ENCODE measurements at regions not wholly inside any gene's neighbourhood (a gene's known extent, or its start where the extent isn't known, plus 50 kb on each side); places are given as distances from the start of the nearest gene placed in this dataset.
"Not testable (repeated sequence)": the region's sequence is repeated elsewhere in the genome, so short reads cannot be mapped to it uniquely, and the experiment has no call there.

GRCh38 chr10:46645110-46645509, 66.2 kb downstream of the SYT15 start:
- not testable (repeated sequence) for ATAC-seq

- not testable (repeated sequence) for ATAC-seq
Measured at GRCh38 chr10:46646132-46646531, 67.2 kb downstream of the SYT15 start.

- ATAC-seq: not testable (repeated sequence)
Measured at GRCh38 chr10:46650967-46651366, 72.0 kb downstream of the SYT15 start.

- not testable (repeated sequence) for ATAC-seq
Measured at GRCh38 chr10:46657437-46657836, 78.5 kb downstream of the SYT15 start.

GRCh38 chr10:46660027-46660834, 81.3 kb downstream of the SYT15 start:
- not testable (repeated sequence) for ATAC-seq

GRCh38 chr10:46660835-46661164, 81.9 kb downstream of the SYT15 start:
- ATAC-seq: not testable (repeated sequence)

- ATAC-seq: not testable (repeated sequence)
Measured at GRCh38 chr10:46665536-46665935, 86.6 kb downstream of the SYT15 start.

GRCh38 chr10:46668357-46668997, 89.5 kb downstream of the SYT15 start:
- peak; percentile 29 for ATAC-seq

GRCh38 chr10:46677836-46678435, 99.0 kb downstream of the SYT15 start:
- not testable (repeated sequence) for ATAC-seq

GRCh38 chr10:46691397-46691796, 112.5 kb downstream of the SYT15 start:
- not testable (repeated sequence) for ATAC-seq

- not testable (repeated sequence) for ATAC-seq
Measured at GRCh38 chr10:46693218-46693617, 114.3 kb downstream of the SYT15 start.

GRCh38 chr10:46717264-46717663, 138.3 kb downstream of the SYT15 start:
- not testable (repeated sequence) for ATAC-seq

GRCh38 chr10:46718014-46718413, 139.1 kb downstream of the SYT15 start:
- not testable (repeated sequence) for ATAC-seq

- ATAC-seq: not testable (repeated sequence)
Measured at GRCh38 chr10:46720386-46720785, 141.5 kb downstream of the SYT15 start.

- not testable (repeated sequence) for ATAC-seq
Measured at GRCh38 chr10:46720811-46721518, 142.0 kb downstream of the SYT15 start.

GRCh38 chr10:46724258-46724657, 145.3 kb downstream of the SYT15 start:
- not testable (repeated sequence) for ATAC-seq

GRCh38 chr10:46728359-46728758, 149.4 kb downstream of the SYT15 start:
- not testable (repeated sequence) for ATAC-seq

GRCh38 chr10:46730729-46731128, 151.8 kb downstream of the SYT15 start:
- not testable (repeated sequence) for ATAC-seq

GRCh38 chr10:46733635-46734261, 154.8 kb downstream of the SYT15 start:
- not testable (repeated sequence) for ATAC-seq

- not testable (repeated sequence) for ATAC-seq
Measured at GRCh38 chr10:46734262-46734642, 155.3 kb downstream of the SYT15 start.

- not testable (repeated sequence) for ATAC-seq
Measured at GRCh38 chr10:46739919-46740318, 161.0 kb downstream of the SYT15 start.

- not testable (repeated sequence) for ATAC-seq
Measured at GRCh38 chr10:46740368-46740767, 161.4 kb downstream of the SYT15 start.
